Duodenal mucosa (tissue), 2 donors: ENCODE measurements at regions not wholly inside any gene's neighbourhood (a gene's known extent, or its start where the extent isn't known, plus 50 kb on each side); places are given as distances from the start of the nearest gene placed in this dataset.

Source experiments
- H3K27ac ChIP-seq: one replicate; pipeline ENCODE4 v1.7.0; 2013; ENCODE audit warnings: low read depth, low read length
- H3K27me3 ChIP-seq, 2 donors: one replicate each; pipeline ENCODE4 v1.7.0; 2013; ENCODE audit warnings: low read length in 2 of 2, control low read depth in 1 of 2; ENCODE audit not compliant: insufficient read depth in 2 of 2, control insufficient read depth in 1 of 2
- H3K36me3 ChIP-seq, 2 donors: one replicate each; pipeline ENCODE4 v1.7.0; 2013; ENCODE audit warnings: low read length in 2 of 2, control low read depth in 1 of 2; ENCODE audit not compliant: insufficient read depth in 2 of 2, control insufficient read depth in 1 of 2
- H3K4me1 ChIP-seq, 2 donors: one replicate each; pipeline ENCODE4 v1.7.0; 2013; ENCODE audit warnings: low read length in 2 of 2, control low read depth in 1 of 2; ENCODE audit not compliant: insufficient read depth in 2 of 2, control insufficient read depth in 1 of 2
- H3K4me3 ChIP-seq, 2 donors: one replicate each; pipeline ENCODE4 v1.7.0; 2013; ENCODE audit warnings: low read length in 2 of 2, low read depth in 1 of 2
- H3K9ac ChIP-seq, 2 donors: one replicate each; pipeline ENCODE4 v1.7.0; 2013; ENCODE audit warnings: low read length in 2 of 2, low read depth in 1 of 2
- H3K9me3 ChIP-seq, 2 donors: one replicate each; pipeline ENCODE4 v1.7.0; 2013; ENCODE audit warnings: low read length in 2 of 2, control low read depth in 1 of 2; ENCODE audit not compliant: control insufficient read depth in 1 of 2

- no peak overlapping the region for H3K4me3 ChIP-seq
- no peak overlapping the region for H3K9ac ChIP-seq
- H3K27me3 ChIP-seq: no peaks in the 10 kb centered on the region
- H3K4me1 ChIP-seq: no peaks in the 10 kb centered on the region
- no peaks in the 10 kb centered on the region for H3K36me3 ChIP-seq
- H3K27ac ChIP-seq: no peak overlapping the region
- no peaks in the 10 kb centered on the region for H3K9me3 ChIP-seq
Observed at GRCh38 chr15:31161951-31162350, 60.4 kb upstream of the TRPM1 start.

GRCh38 chr15:31162721-31163510 lies 61.4 kb upstream of the TRPM1 start:
- Histone ChIP-seq H3K36me3 (no peaks in the 10 kb centered on the region), H3K4me3 (no peak overlapping the region), H3K9me3 (no peaks in the 10 kb centered on the region), H3K27me3 (no peaks in the 10 kb centered on the region), H3K4me1 (no peaks in the 10 kb centered on the region), H3K9ac (no peak overlapping the region), H3K27ac (no peak overlapping the region)

- Histone ChIP-seq H3K9me3 (no peaks in the 10 kb centered on the region), H3K27me3 (no peaks in the 10 kb centered on the region), H3K27ac (no peak overlapping the region), H3K4me3 (no peak overlapping the region), H3K36me3 (no peaks in the 10 kb centered on the region), H3K9ac (no peak overlapping the region), H3K4me1 (no peaks in the 10 kb centered on the region)
Observed at GRCh38 chr15:31163769-31164572, 62.4 kb upstream of the TRPM1 start.

- no peaks in the 10 kb centered on the region for H3K4me1 ChIP-seq
- no peaks in the 10 kb centered on the region for H3K9me3 ChIP-seq
- no peak overlapping the region for H3K9ac ChIP-seq
- H3K27me3 ChIP-seq: no peaks in the 10 kb centered on the region
- H3K27ac ChIP-seq: no peak overlapping the region
- no peak overlapping the region for H3K4me3 ChIP-seq
- H3K36me3 ChIP-seq: no peaks in the 10 kb centered on the region
Observed at GRCh38 chr15:31164573-31164912, 63.0 kb upstream of the TRPM1 start.

GRCh38 chr15:31169558-31169957 lies 68.0 kb upstream of the TRPM1 start:
- Histone ChIP-seq H3K27ac (no peak overlapping the region), H3K4me3 (no peak overlapping the region), H3K27me3 (no peaks in the 10 kb centered on the region), H3K4me1 (no peaks in the 10 kb centered on the region), H3K9me3 (no peaks in the 10 kb centered on the region), H3K9ac (no peak overlapping the region), H3K36me3 (no peaks in the 10 kb centered on the region)

GRCh38 chr15:31171731-31172130 lies 70.2 kb upstream of the TRPM1 start:
- no peaks in the 10 kb centered on the region for H3K36me3 ChIP-seq

GRCh38 chr15:31172606-31173005 lies 71.1 kb upstream of the TRPM1 start:
- Histone ChIP-seq H3K9me3 (no peaks in the 10 kb centered on the region), H3K27ac (no peak overlapping the region), H3K27me3 (no peaks in the 10 kb centered on the region), H3K9ac (no peak overlapping the region), H3K4me1 (no peaks in the 10 kb centered on the region), H3K36me3 (no peaks in the 10 kb centered on the region), H3K4me3 (no peak overlapping the region)

More at GRCh38 chr15:31171731-31172130, 70.2 kb upstream of the TRPM1 start:
- no peak overlapping the region for H3K27ac ChIP-seq
- H3K9ac ChIP-seq: no peak overlapping the region
- no peak overlapping the region for H3K4me3 ChIP-seq
- no peaks in the 10 kb centered on the region for H3K4me1 ChIP-seq
- no peaks in the 10 kb centered on the region for H3K27me3 ChIP-seq
- H3K9me3 ChIP-seq: no peaks in the 10 kb centered on the region

GRCh38 chr15:31173790-31174450 lies 72.4 kb upstream of the TRPM1 start:
- no peaks in the 10 kb centered on the region for H3K27me3 ChIP-seq

GRCh38 chr15:31175484-31175883 lies 74.0 kb upstream of the TRPM1 start:
- H3K27me3 ChIP-seq: no peaks in the 10 kb centered on the region
- no peaks in the 10 kb centered on the region for H3K36me3 ChIP-seq
- no peak overlapping the region for H3K9ac ChIP-seq
- no peaks in the 10 kb centered on the region for H3K9me3 ChIP-seq
- H3K4me1 ChIP-seq: no peaks in the 10 kb centered on the region
- H3K4me3 ChIP-seq: no peak overlapping the region
- no peak overlapping the region for H3K27ac ChIP-seq

More at GRCh38 chr15:31173790-31174450, 72.4 kb upstream of the TRPM1 start:
- no peak overlapping the region for H3K27ac ChIP-seq
- H3K4me3 ChIP-seq: no peak overlapping the region
- H3K36me3 ChIP-seq: no peaks in the 10 kb centered on the region
- H3K9me3 ChIP-seq: no peaks in the 10 kb centered on the region
- no peak overlapping the region for H3K9ac ChIP-seq
- H3K4me1 ChIP-seq: no peaks in the 10 kb centered on the region

- no peaks in the 10 kb centered on the region for H3K36me3 ChIP-seq
- no peak overlapping the region for H3K27ac ChIP-seq
- H3K27me3 ChIP-seq: no peaks in the 10 kb centered on the region
- H3K4me3 ChIP-seq: no peak overlapping the region
- H3K9ac ChIP-seq: no peak overlapping the region
- no peaks in the 10 kb centered on the region for H3K4me1 ChIP-seq
- H3K9me3 ChIP-seq: peaks cover 0 to 4% of the 10 kb centered on the region in 2 donors
Observed at GRCh38 chr15:31177951-31178350, 76.4 kb upstream of the TRPM1 start.
